ENCODE measurements at regions not wholly inside any gene's neighbourhood (a gene's known extent, or its start where the extent isn't known, plus 50 kb on each side); places are given as distances from the start of the nearest gene placed in this dataset.

- Histone ChIP-seq H3K36me3 (no peaks in the 10 kb centered on the region), H3K27ac (no peak overlapping the region), H3K27me3 (no peaks in the 10 kb centered on the region), H3K4me3 (no peak overlapping the region), H3K4me1 (no peaks in the 10 kb centered on the region), H3K9me3 (no peaks in the 10 kb centered on the region)
- intact Hi-C loops (cut with DNase I) = no loop called here
- DNase-seq (ENCODE audit: low spot score in 2 of 2) = no peak
- no peak for TF ChIP-seq CTCF (IDR thresholded peaks at IDR 0.05)
These were observed 529.5 kb downstream of the TMTC2 start for GRCh38 chr12:83216230-83216629.

DNA sequence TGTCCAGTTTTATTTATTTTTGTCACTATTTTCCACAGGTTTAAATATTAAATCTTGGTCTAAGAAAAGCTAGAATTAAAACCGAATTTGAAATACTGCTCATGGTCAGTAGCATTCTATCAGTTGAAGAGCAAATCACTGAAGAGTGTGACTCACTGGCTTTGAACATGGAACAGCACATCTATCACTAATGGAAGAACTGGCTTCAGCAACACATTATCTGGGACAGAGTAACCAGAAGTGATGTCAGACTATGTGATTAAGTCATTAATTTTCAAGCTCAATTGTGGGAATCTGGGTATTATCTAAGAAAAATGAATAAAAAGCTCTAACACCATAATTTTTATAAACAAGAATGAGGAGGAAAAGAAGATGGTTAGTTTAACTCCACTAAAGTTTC is 527.5 kb downstream of the TMTC2 start:
- intact Hi-C loops (cut with DNase I) = no loop called here

GRCh38 chr12:83210933-83211332 is 524.2 kb downstream of the TMTC2 start:
- Histone ChIP-seq H3K4me3 (no peak overlapping the region), H3K27ac (no peak overlapping the region), H3K9me3 (no peaks in the 10 kb centered on the region), H3K4me1 (no peaks in the 10 kb centered on the region), H3K27me3 (no peaks in the 10 kb centered on the region), H3K36me3 (no peaks in the 10 kb centered on the region)
- DNase-seq (ENCODE audit: low spot score in 2 of 2) = no peak
- intact Hi-C loops (cut with DNase I) = no loop called here
- TF ChIP-seq CTCF (IDR thresholded peaks at IDR 0.05) = no peak

More for the DNA sequence above, 527.5 kb downstream of the TMTC2 start:
- DNase-seq (ENCODE audit: low spot score in 2 of 2) = no peak
- H3K27ac ChIP-seq = no peak overlapping the region
- no peaks in the 10 kb centered on the region for H3K4me1 ChIP-seq
- no peaks in the 10 kb centered on the region for H3K36me3 ChIP-seq
- no peaks in the 10 kb centered on the region for H3K9me3 ChIP-seq
- no peak for TF ChIP-seq CTCF (IDR thresholded peaks at IDR 0.05)
- H3K27me3 ChIP-seq = no peaks in the 10 kb centered on the region
- no peak overlapping the region for H3K4me3 ChIP-seq

DNA sequence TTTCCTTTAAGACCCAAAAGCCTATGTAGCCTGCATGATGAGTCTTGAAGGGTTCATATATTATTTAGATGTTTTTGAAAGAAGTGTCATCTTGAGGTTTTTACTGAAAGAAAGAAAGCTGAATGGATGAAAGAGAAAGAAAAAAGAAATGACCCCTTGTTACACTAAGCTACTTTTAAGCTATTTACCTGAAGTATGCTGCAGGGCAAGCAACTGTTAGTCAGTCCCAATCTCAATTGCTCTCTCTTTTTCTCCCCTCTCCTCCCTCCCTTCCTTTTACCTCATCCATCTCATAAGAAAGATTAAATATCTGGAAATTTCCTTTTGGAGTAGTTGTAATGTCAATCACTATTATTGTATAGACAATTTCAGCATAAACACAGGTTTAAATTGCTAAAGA is 512.4 kb downstream of the TMTC2 start:
- H3K4me3 ChIP-seq = no peak overlapping the region
- intact Hi-C loops (cut with DNase I) = no loop called here
- no peaks in the 10 kb centered on the region for H3K36me3 ChIP-seq
- no peak for TF ChIP-seq CTCF (IDR thresholded peaks at IDR 0.05)
- DNase-seq (ENCODE audit: low spot score in 2 of 2) = no peak
- no peak overlapping the region for H3K27ac ChIP-seq
- no peaks in the 10 kb centered on the region for H3K9me3 ChIP-seq
- no peaks in the 10 kb centered on the region for H3K27me3 ChIP-seq
- H3K4me1 ChIP-seq = no peaks in the 10 kb centered on the region

GRCh38 chr12:83198291-83199015 is 511.7 kb downstream of the TMTC2 start:
- H3K36me3 ChIP-seq = no peaks in the 10 kb centered on the region
- no peak overlapping the region for H3K4me3 ChIP-seq
- H3K4me1 ChIP-seq = no peaks in the 10 kb centered on the region
- no peaks in the 10 kb centered on the region for H3K9me3 ChIP-seq
- DNase-seq (ENCODE audit: low spot score in 2 of 2) = no peak
- H3K27me3 ChIP-seq = no peaks in the 10 kb centered on the region
- no peak overlapping the region for H3K27ac ChIP-seq
- intact Hi-C loops (cut with DNase I) = no loop called here
- no peak for TF ChIP-seq CTCF (IDR thresholded peaks at IDR 0.05)

DNA sequence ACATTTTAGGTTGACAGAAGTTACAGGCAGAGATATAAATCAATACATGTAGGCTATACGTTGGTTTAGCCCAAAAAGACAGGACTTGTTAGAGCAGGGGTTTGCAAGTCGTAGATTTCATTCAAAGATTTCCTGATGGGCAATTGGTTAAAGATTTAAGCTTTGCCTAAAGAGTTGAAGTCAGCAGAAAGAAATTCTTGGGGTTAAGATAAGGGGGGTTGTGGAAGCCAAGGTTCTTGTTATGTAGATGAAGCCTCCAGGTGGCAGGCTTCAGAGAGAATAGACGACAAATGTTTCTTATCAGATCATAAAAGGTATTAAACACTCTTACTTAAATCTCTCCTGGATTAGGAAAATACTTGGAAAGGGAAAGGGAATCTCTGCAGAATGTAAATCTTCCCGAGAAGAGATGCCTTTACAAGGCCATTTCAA is 510.8 kb downstream of the TMTC2 start:
- Histone ChIP-seq H3K4me3 (no peak overlapping the region), H3K27ac (no peak overlapping the region), H3K9me3 (no peaks in the 10 kb centered on the region), H3K36me3 (no peaks in the 10 kb centered on the region), H3K4me1 (no peaks in the 10 kb centered on the region), H3K27me3 (no peaks in the 10 kb centered on the region)
- intact Hi-C loops (cut with DNase I) = no loop called here
- no peak for TF ChIP-seq CTCF (IDR thresholded peaks at IDR 0.05)
- DNase-seq (ENCODE audit: low spot score in 2 of 2) = no peak

All from ascending aorta (tissue), 2 donors.